ENCODE measurements at regions not wholly inside any gene's neighbourhood (a gene's known extent, or its start where the extent isn't known, plus 50 kb on each side); places are given as distances from the start of the nearest gene placed in this dataset.

GRCh38 chr4:130675266-130675665, 1579.3 kb downstream of the C4orf33 start:
- no peak for TF ChIP-seq EZH2 (IDR thresholded peaks at IDR 0.05)
- TF ChIP-seq POLR2AphosphoS5 (IDR thresholded peaks at IDR 0.05; ENCODE audit: borderline replicate concordance, low read depth, low read length), result no peak

Measured in SK-N-MC (cell line).